ENCODE measurements at regions not wholly inside any gene's neighbourhood (a gene's known extent, or its start where the extent isn't known, plus 50 kb on each side); places are given as distances from the start of the nearest gene placed in this dataset.

- Histone ChIP-seq H3K4me1 (ENCODE audit: control insufficient read depth in 1 of 2, insufficient read depth in 2 of 2, low read length in 2 of 2) (no peaks in the 10 kb centered on the region), H3K27ac (ENCODE audit: low read length) (no peak overlapping the region), H3K36me3 (ENCODE audit: control insufficient read depth in 1 of 2, insufficient read depth in 2 of 2, low read length in 2 of 2) (no peaks in the 10 kb centered on the region), H3K27me3 (ENCODE audit: low read depth, low read length) (no peaks in the 10 kb centered on the region), H3K9me3 (ENCODE audit: control insufficient read depth in 1 of 2, low read length in 2 of 2) (no peaks in the 10 kb centered on the region), H3K4me3 (ENCODE audit: low read depth in 1 of 2, low read length in 2 of 2) (no peak overlapping the region)
These were observed 235.6 kb upstream of the CSNK1A1L start for GRCh38 chr13:37340901-37341670.

DNA sequence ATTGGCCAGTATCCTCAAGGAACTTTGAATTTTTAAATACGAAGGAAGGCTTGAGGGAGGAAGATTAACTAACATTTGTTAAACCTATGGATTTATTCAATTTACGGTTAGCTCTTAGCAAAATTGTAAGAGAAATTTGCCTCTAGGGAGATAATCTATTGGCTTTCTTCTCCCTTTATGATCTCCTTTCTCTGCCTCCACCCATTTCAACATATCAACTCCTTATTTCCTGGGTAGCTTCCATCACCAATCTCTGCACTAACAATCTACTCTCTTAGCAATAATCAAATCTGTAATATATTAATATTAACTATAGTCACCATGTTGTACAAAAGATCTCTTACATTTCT is 233.9 kb upstream of the CSNK1A1L start:
- no peaks in the 10 kb centered on the region for H3K27me3 ChIP-seq (ENCODE audit: low read depth, low read length)
- H3K9me3 ChIP-seq (ENCODE audit: control insufficient read depth in 1 of 2, low read length in 2 of 2), result no peaks in the 10 kb centered on the region
- no peaks in the 10 kb centered on the region for H3K36me3 ChIP-seq (ENCODE audit: control insufficient read depth in 1 of 2, insufficient read depth in 2 of 2, low read length in 2 of 2)
- H3K4me3 ChIP-seq (ENCODE audit: low read depth in 1 of 2, low read length in 2 of 2), result no peak overlapping the region
- no peaks in the 10 kb centered on the region for H3K4me1 ChIP-seq (ENCODE audit: control insufficient read depth in 1 of 2, insufficient read depth in 2 of 2, low read length in 2 of 2)
- no peak overlapping the region for H3K27ac ChIP-seq (ENCODE audit: low read length)

DNA sequence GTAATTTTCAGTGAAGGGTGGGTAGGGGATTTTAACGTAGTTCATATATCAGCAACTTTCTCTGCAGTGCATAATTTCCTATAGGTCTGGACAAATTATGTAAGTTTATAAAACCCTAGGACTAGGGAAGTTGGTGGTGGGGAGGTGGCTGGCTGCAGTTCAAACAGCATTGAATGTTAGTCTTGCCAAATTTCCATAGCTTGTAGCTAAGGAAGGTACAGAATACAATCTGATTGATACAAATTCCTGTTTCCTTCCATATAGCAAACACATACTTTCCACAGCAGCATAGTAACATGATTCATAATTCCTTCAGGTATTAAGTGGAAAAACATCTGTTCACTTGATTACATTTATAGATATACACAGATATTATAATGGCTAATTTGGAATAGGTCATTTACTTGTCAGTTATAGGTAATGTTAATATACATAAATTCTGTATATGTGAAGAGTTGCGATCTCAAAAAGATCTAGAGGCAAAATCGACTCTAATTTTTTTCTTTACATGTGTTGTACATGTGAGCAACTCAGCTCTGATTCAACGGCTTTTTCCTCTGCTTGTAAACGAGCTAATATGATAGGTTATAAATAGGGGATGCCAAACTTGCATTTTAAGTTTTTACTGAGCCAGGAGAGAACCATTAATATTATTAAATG is 233.4 kb upstream of the CSNK1A1L start:
- Histone ChIP-seq H3K9me3 (ENCODE audit: control insufficient read depth in 1 of 2, low read length in 2 of 2) (no peaks in the 10 kb centered on the region), H3K4me3 (ENCODE audit: low read depth in 1 of 2, low read length in 2 of 2) (no peak overlapping the region), H3K27ac (ENCODE audit: low read length) (no peak overlapping the region), H3K4me1 (ENCODE audit: control insufficient read depth in 1 of 2, insufficient read depth in 2 of 2, low read length in 2 of 2) (no peaks in the 10 kb centered on the region), H3K36me3 (ENCODE audit: control insufficient read depth in 1 of 2, insufficient read depth in 2 of 2, low read length in 2 of 2) (no peaks in the 10 kb centered on the region), H3K27me3 (ENCODE audit: low read depth, low read length) (no peaks in the 10 kb centered on the region)

- Histone ChIP-seq H3K27ac (ENCODE audit: low read length) (no peak overlapping the region), H3K4me3 (ENCODE audit: low read depth in 1 of 2, low read length in 2 of 2) (no peak overlapping the region), H3K9me3 (ENCODE audit: control insufficient read depth in 1 of 2, low read length in 2 of 2) (peaks cover 3 to 4% of the 10 kb centered on the region in 2 donors), H3K36me3 (ENCODE audit: control insufficient read depth in 1 of 2, insufficient read depth in 2 of 2, low read length in 2 of 2) (no peaks in the 10 kb centered on the region), H3K4me1 (ENCODE audit: control insufficient read depth in 1 of 2, insufficient read depth in 2 of 2, low read length in 2 of 2) (no peaks in the 10 kb centered on the region), H3K27me3 (ENCODE audit: low read depth, low read length) (no peaks in the 10 kb centered on the region)
These were observed 220.9 kb upstream of the CSNK1A1L start for GRCh38 chr13:37326334-37326733.

GRCh38 chr13:37319031-37319443 is 213.6 kb upstream of the CSNK1A1L start:
- H3K4me3 ChIP-seq (ENCODE audit: low read depth in 1 of 2, low read length in 2 of 2), result no peak overlapping the region
- H3K4me1 ChIP-seq (ENCODE audit: control insufficient read depth in 1 of 2, insufficient read depth in 2 of 2, low read length in 2 of 2), result no peaks in the 10 kb centered on the region
- peaks cover 0 to 5% of the 10 kb centered on the region in 2 donors for H3K9me3 ChIP-seq (ENCODE audit: control insufficient read depth in 1 of 2, low read length in 2 of 2)
- H3K27me3 ChIP-seq (ENCODE audit: low read depth, low read length), result no peaks in the 10 kb centered on the region
- H3K36me3 ChIP-seq (ENCODE audit: control insufficient read depth in 1 of 2, insufficient read depth in 2 of 2, low read length in 2 of 2), result no peaks in the 10 kb centered on the region
- no peak overlapping the region for H3K27ac ChIP-seq (ENCODE audit: low read length)

DNA sequence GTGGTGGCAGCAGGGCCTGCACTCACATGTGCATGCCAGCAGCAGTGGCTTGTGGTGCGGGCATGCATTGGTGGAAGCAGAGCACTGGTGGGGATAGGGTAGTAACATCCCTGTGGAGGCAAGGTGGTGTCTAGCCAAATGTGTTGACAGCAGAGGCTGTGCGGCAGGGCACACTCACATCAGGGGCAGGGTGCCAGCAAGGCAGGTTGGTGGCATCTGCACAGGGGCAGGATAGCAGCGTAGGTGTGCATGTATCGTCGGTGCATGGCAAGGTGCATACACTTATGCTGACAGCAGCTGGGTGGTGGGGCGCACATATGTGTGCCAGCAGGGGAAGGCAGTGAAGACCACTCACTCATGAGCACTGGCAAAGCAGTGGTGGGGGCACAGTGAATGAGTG is 211.5 kb upstream of the CSNK1A1L start:
- H3K36me3 ChIP-seq (ENCODE audit: control insufficient read depth in 1 of 2, insufficient read depth in 2 of 2, low read length in 2 of 2), result no peaks in the 10 kb centered on the region
- peaks cover 0 to 5% of the 10 kb centered on the region in 2 donors for H3K9me3 ChIP-seq (ENCODE audit: control insufficient read depth in 1 of 2, low read length in 2 of 2)
- H3K27me3 ChIP-seq (ENCODE audit: low read depth, low read length), result no peaks in the 10 kb centered on the region
- H3K27ac ChIP-seq (ENCODE audit: low read length), result no peak overlapping the region
- H3K4me1 ChIP-seq (ENCODE audit: control insufficient read depth in 1 of 2, insufficient read depth in 2 of 2, low read length in 2 of 2), result no peaks in the 10 kb centered on the region
- H3K4me3 ChIP-seq (ENCODE audit: low read depth in 1 of 2, low read length in 2 of 2), result no peak overlapping the region

DNA sequence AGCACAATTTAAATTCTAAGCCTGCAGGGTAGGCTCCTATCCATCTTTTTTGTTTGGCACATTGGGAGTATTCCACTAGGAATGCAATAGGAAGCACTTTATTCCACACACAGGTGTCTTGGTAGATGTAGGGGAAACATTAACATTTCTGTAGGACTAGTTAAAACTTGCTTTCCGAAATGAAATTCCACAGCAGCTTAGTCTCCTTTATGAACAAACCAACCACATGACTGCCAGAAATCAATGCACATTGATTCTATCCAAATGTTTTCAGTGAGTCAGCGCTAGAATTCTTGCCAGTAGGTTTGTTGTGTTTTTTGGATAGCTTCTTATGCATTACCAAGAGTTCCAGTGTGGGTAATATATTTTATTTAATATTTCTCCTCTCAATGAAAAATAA is 207.9 kb upstream of the CSNK1A1L start:
- Histone ChIP-seq H3K4me3 (ENCODE audit: low read depth in 1 of 2, low read length in 2 of 2) (no peak overlapping the region), H3K9me3 (ENCODE audit: control insufficient read depth in 1 of 2, low read length in 2 of 2) (peaks cover 0 to 3% of the 10 kb centered on the region in 2 donors), H3K27ac (ENCODE audit: low read length) (no peak overlapping the region), H3K36me3 (ENCODE audit: control insufficient read depth in 1 of 2, insufficient read depth in 2 of 2, low read length in 2 of 2) (no peaks in the 10 kb centered on the region), H3K4me1 (ENCODE audit: control insufficient read depth in 1 of 2, insufficient read depth in 2 of 2, low read length in 2 of 2) (no peaks in the 10 kb centered on the region), H3K27me3 (ENCODE audit: low read depth, low read length) (no peaks in the 10 kb centered on the region)

DNA sequence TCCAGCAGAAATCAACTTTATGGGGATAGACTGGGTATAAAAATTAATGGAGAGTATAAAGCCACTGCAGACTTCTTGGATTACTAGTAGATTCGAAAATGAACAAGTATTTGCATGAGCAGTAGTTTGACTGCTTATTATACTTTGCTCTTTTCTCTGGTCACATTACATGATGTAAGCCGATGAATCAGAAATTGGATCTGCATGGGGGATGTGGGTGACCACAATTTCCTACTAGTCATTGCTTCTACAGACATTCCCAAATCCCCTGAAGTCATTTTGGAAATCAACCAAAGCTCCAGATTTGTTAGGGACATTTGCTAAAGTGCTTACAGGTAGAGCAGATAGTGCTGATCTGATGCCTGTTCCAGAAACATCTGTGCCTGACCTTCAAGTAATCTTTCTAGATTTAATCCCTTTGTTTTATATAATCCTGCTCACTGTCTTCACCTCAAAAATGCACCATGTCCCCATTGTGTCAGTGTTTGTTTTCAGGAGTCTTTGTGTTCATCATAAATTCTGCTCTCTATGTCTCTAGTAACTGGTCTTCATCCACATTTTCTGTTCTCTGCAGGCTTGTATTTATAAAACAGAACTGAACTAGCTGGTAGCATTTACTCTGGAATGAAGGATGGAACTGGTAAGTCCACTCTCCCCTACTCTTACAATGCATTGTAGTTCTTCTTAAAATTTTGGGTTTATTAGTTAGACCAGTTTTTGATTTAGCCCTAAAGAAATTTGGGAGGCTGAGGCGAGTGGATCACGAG is 201.5 kb upstream of the CSNK1A1L start:
- no peak overlapping the region for H3K27ac ChIP-seq (ENCODE audit: low read length)
- no peak overlapping the region for H3K4me3 ChIP-seq (ENCODE audit: low read depth in 1 of 2, low read length in 2 of 2)
- no peaks in the 10 kb centered on the region for H3K36me3 ChIP-seq (ENCODE audit: control insufficient read depth in 1 of 2, insufficient read depth in 2 of 2, low read length in 2 of 2)
- no peaks in the 10 kb centered on the region for H3K27me3 ChIP-seq (ENCODE audit: low read depth, low read length)
- no peaks in the 10 kb centered on the region for H3K9me3 ChIP-seq (ENCODE audit: control insufficient read depth in 1 of 2, low read length in 2 of 2)
- no peaks in the 10 kb centered on the region for H3K4me1 ChIP-seq (ENCODE audit: control insufficient read depth in 1 of 2, insufficient read depth in 2 of 2, low read length in 2 of 2)

DNA sequence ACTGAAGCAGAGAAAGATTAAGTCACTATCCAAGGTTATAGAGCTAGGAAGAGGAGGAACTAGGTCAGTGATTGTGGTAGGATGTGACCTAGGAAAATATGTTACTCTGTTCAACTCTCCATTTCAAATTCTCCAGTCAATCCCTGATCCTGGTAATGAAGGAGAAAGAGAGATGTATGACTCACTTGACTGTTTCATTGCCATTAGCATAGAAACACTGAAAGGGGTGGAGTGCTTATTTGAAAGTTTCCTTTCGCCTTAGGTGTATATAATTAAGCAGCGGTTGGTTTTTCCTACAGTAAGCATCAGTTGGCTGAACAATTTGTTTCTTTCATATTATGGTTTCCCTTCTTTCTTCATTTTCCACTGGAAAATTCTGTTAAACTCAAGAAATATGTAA is 198.1 kb upstream of the CSNK1A1L start:
- Histone ChIP-seq H3K4me3 (ENCODE audit: low read depth in 1 of 2, low read length in 2 of 2) (no peak overlapping the region), H3K9me3 (ENCODE audit: control insufficient read depth in 1 of 2, low read length in 2 of 2) (no peaks in the 10 kb centered on the region), H3K4me1 (ENCODE audit: control insufficient read depth in 1 of 2, insufficient read depth in 2 of 2, low read length in 2 of 2) (no peaks in the 10 kb centered on the region), H3K27me3 (ENCODE audit: low read depth, low read length) (no peaks in the 10 kb centered on the region), H3K36me3 (ENCODE audit: control insufficient read depth in 1 of 2, insufficient read depth in 2 of 2, low read length in 2 of 2) (no peaks in the 10 kb centered on the region), H3K27ac (ENCODE audit: low read length) (no peak overlapping the region)

DNA sequence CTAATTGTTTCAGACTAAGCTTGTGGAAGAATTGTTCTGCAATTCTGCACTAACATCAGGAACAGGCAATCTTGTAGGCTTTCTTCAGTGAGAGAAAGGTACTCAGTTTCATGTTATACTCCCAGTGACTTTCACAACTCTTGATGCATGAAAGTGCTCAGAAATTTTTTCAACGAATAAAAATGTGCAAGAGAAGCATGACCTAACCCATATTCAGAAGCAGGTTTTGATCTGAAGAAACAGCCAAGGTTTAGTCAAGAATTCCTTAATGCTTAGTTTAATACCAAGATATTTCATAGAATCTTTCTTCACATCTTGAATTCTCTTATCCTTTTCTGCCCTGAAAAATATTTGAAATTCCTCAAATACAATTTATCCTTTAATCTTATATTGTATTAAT is 197.2 kb upstream of the CSNK1A1L start:
- Histone ChIP-seq H3K27ac (ENCODE audit: low read length) (no peak overlapping the region), H3K4me3 (ENCODE audit: low read depth in 1 of 2, low read length in 2 of 2) (no peak overlapping the region), H3K4me1 (ENCODE audit: control insufficient read depth in 1 of 2, insufficient read depth in 2 of 2, low read length in 2 of 2) (no peaks in the 10 kb centered on the region), H3K36me3 (ENCODE audit: control insufficient read depth in 1 of 2, insufficient read depth in 2 of 2, low read length in 2 of 2) (no peaks in the 10 kb centered on the region), H3K9me3 (ENCODE audit: control insufficient read depth in 1 of 2, low read length in 2 of 2) (no peaks in the 10 kb centered on the region), H3K27me3 (ENCODE audit: low read depth, low read length) (no peaks in the 10 kb centered on the region)

GRCh38 chr13:37295573-37295972 is 190.1 kb upstream of the CSNK1A1L start:
- H3K4me1 ChIP-seq (ENCODE audit: control insufficient read depth in 1 of 2, insufficient read depth in 2 of 2, low read length in 2 of 2), result no peaks in the 10 kb centered on the region
- no peak overlapping the region for H3K4me3 ChIP-seq (ENCODE audit: low read depth in 1 of 2, low read length in 2 of 2)
- H3K27me3 ChIP-seq (ENCODE audit: low read depth, low read length), result no peaks in the 10 kb centered on the region
- H3K36me3 ChIP-seq (ENCODE audit: control insufficient read depth in 1 of 2, insufficient read depth in 2 of 2, low read length in 2 of 2), result no peaks in the 10 kb centered on the region
- no peak overlapping the region for H3K27ac ChIP-seq (ENCODE audit: low read length)
- H3K9me3 ChIP-seq (ENCODE audit: control insufficient read depth in 1 of 2, low read length in 2 of 2), result no peaks in the 10 kb centered on the region
